Esophagus muscularis mucosa (tissue), 3 donors: ENCODE measurements at regions not wholly inside any gene's neighbourhood (a gene's known extent, or its start where the extent isn't known, plus 50 kb on each side); places are given as distances from the start of the nearest gene placed in this dataset.

Experiments
- CTCF ChIP-seq, 3 experiments: fragments of 200-600 bp in 2 of 3; fragments of 450-650 bp in 1 of 3; sonication (generic) in 2 of 3; IDR thresholded peaks; one replicate each; pipeline ENCODE4 v1.5.1; 2017 to 2019; ENCODE audit warnings: antibody characterized with exemption in 3 of 3, mild to moderate bottlenecking in 2 of 3, moderate library complexity in 1 of 3
- POLR2A ChIP-seq: fragments of 450-650 bp; IDR thresholded peaks from one replicate; pipeline ENCODE4 v1.6.1; 2017; ENCODE audit warnings: antibody characterized with exemption, moderate library complexity, mild to moderate bottlenecking, low read depth

- TF ChIP-seq CTCF (IDR thresholded peaks at IDR 0.05) (no peak), POLR2A (no peak)
Observed at GRCh38 chr2:122388208-122388607, 632.8 kb downstream of the TSN start.
